SK-N-MC (cell line): ENCODE measurements at regions not wholly inside any gene's neighbourhood (a gene's known extent, or its start where the extent isn't known, plus 50 kb on each side); places are given as distances from the start of the nearest gene placed in this dataset.

Experiments used
- DNase-seq: peaks from one replicate; pipeline ENCODE4 v3.0.0-alpha.2; 2011; ENCODE audit warnings: low read depth, low spot score
- H3K27ac ChIP-seq: fragments of 200-600 bp; sonication (generic); 2 replicates; pipeline ENCODE4 v1.5.1; 2016; ENCODE audit warnings: mixed run types
- H3K36me3 ChIP-seq: fragments of 200-600 bp; sonication (generic); 2 replicates; pipeline ENCODE4 v1.6.1; 2017; ENCODE audit warnings: antibody characterized with exemption, low read length, mixed read lengths; ENCODE audit not compliant: insufficient read depth
- H3K4me3 ChIP-seq: fragments of 200-600 bp; sonication (generic); 2 replicates; pipeline ENCODE4 v1.5.1; 2016
- H3K9ac ChIP-seq: fragments of 200-600 bp; sonication (generic); 2 replicates; pipeline ENCODE4 v1.8.0; 2017; ENCODE audit warnings: mixed run types, mixed read lengths; ENCODE audit not compliant: insufficient read length
- H3K9me3 ChIP-seq: fragments of 200-600 bp; sonication (generic); 2 replicates; pipeline ENCODE4 v1.6.1; 2017; ENCODE audit warnings: low read depth, mild to moderate bottlenecking, antibody characterized with exemption, low read length, moderate library complexity, mixed read lengths
- EZH2 ChIP-seq: fragments of 200-600 bp; sonication (generic); IDR thresholded peaks from one replicate; pipeline ENCODE4 v1.6.1; 2017; ENCODE audit warnings: antibody characterized with exemption
- FOXP2 ChIP-seq: optimal IDR thresholded peaks from 2 replicates; pipeline ENCODE3; 2011; ENCODE audit warnings: mild to moderate bottlenecking, moderate library complexity; ENCODE audit not compliant: insufficient read depth; ENCODE audit errors: extremely low read length, control extremely low read depth
- POLR2AphosphoS5 ChIP-seq: IDR thresholded peaks from 2 replicates; pipeline ENCODE4 v1.6.1; 2012; ENCODE audit warnings: mild to moderate bottlenecking, low read depth, low read length, borderline replicate concordance

DNA sequence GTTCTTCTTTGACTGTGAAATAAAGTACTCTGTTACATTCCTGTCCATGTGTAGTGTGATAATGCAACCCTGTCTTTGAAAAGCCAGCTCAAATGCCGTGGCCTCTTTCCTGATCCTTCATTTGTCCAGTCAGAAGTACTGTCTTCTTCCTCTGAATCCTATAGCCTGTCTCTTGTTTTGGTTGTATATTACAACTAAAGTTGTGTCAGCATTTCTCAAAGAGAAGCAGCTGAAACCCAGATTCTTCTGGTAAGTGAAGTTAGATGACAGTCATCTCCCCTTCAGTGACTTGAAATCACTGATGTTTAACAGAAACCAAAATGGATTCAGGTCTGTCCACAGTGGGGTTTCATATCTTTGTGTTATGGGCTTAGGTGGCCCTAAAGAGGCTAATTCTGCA lies 196.2 kb downstream of the PCSK1 start:
- Histone ChIP-seq H3K36me3 (no peaks in the 10 kb centered on the region), H3K27ac (no peak overlapping the region), H3K4me3 (no peak overlapping the region), H3K9me3 (no peaks in the 10 kb centered on the region), H3K9ac (no peak overlapping the region)
- TF ChIP-seq EZH2 = no peak
- TF ChIP-seq POLR2AphosphoS5 = no peak
- no peak for TF ChIP-seq FOXP2
- DNase-seq = no peak

DNA sequence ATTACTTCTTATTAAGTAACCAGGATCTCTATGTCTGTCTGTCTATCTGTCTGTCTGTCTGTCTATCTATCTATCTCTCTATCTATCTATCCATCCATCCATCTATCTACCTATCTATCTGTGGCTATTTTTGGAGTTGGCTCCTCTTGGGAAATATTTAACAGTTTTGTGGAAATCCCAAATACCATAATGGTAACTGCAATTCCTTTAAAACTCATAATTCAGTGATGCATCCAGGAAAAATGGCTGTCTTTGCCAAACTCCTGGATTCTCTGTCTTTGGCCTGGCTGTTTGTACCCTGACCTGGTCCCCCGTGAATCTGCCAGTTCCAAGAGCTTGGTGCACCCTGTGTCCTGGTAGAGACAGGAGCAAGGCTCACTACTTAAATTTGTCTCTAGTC lies 197.0 kb downstream of the PCSK1 start:
- no peak overlapping the region for H3K4me3 ChIP-seq
- no peaks in the 10 kb centered on the region for H3K9me3 ChIP-seq
- H3K36me3 ChIP-seq = no peaks in the 10 kb centered on the region
- TF ChIP-seq EZH2 (no peak), POLR2AphosphoS5 (no peak), FOXP2 (no peak)
- H3K9ac ChIP-seq = no peak overlapping the region
- no peak overlapping the region for H3K27ac ChIP-seq
- DNase-seq = no peak

DNA sequence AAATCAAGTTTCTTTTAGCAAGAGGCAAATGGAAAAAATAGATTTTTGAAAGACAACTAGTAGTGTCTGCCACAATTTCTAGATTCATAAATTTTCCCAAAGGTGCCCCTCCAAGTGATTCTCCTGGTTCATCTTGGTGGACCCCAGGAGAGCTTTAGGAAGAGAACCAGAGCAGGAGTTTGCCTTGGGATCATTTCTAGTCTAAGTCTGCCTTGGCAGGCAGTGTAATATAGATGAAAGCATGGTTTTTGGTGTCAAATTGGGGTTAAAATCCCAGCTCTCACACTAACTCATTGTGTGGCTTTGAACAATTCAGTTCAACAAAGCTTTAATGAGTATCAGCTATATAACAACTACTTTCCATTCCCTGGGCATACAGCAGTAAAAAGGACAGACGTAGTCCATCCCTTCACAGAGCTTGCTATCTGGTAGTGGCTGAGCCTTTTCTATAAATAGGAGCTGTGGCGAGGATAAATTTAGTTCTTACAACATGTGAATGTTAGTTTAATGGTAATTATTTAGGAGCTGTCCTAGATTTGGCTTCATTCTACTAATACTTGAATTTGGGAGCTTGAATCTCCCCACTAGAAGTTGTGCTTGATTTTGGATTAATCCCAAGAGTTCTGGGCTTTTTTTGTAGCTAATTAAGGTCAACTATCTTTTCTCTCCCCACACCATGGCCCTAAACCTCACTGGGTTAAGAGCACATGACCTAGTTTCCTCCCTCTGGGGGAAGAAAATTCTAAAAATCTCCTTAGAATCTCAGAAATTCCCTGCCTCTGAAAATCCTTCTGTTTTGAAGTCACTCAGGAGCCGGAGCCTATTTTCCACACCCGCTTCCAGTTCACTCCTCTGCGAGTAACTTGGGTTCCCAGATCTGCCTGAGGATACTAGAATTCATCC lies 197.8 kb downstream of the PCSK1 start:
- TF ChIP-seq POLR2AphosphoS5 = no peak
- no peak for TF ChIP-seq EZH2
- TF ChIP-seq FOXP2 = no peak
- Histone ChIP-seq H3K9ac (no peak overlapping the region), H3K36me3 (no peaks in the 10 kb centered on the region), H3K4me3 (no peak overlapping the region), H3K27ac (no peak overlapping the region; the same call in 1 of the 2 replicates), H3K9me3 (no peaks in the 10 kb centered on the region)
- no peak for DNase-seq

DNA sequence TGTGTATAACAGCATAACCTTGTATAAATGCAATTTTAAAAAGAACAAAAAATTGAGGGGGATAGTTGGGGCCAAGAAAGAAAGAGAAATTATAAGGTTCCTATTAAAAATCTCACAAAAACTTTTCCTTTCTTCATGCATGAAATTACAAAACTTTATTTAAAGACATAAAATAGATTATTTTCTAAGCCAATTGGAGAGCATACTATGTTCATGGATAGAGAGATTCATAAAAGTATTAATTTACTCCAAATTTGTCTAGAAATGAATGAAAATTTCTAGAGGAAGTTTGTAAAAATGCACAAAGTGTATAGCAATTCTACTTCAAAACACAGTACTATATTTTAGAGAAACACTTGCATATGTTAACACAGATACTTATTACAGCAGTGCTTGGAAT lies 200.4 kb downstream of the PCSK1 start:
- Histone ChIP-seq H3K9ac (no peak overlapping the region), H3K27ac (no peak overlapping the region), H3K9me3 (no peaks in the 10 kb centered on the region), H3K4me3 (no peak overlapping the region), H3K36me3 (no peaks in the 10 kb centered on the region)
- no peak for DNase-seq
- TF ChIP-seq FOXP2 (no peak), POLR2AphosphoS5 (no peak), EZH2 (no peak)

DNA sequence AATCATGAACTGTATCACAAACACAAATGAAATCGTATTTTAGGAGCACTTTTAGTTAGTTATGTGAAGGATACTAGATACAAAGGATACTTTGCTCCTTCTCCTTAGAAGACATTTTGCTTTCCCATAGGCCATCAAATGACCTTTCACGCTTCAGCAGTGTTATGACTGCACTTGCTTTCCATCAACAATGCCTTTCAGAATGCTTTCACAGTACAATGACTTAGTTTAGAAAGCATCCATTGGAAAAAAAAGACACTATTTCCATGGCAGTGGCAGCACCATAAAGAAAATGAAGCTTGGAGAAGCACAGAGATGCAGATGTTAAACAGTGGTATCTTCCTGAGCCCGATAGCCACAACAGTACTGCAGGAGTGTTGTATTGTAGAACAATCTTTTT lies 203.9 kb downstream of the PCSK1 start:
- Histone ChIP-seq H3K9me3 (no peaks in the 10 kb centered on the region), H3K4me3 (no peak overlapping the region), H3K36me3 (no peaks in the 10 kb centered on the region), H3K27ac (no peak overlapping the region), H3K9ac (no peak overlapping the region)
- TF ChIP-seq FOXP2 (no peak), EZH2 (no peak)
- no peak for DNase-seq

DNA sequence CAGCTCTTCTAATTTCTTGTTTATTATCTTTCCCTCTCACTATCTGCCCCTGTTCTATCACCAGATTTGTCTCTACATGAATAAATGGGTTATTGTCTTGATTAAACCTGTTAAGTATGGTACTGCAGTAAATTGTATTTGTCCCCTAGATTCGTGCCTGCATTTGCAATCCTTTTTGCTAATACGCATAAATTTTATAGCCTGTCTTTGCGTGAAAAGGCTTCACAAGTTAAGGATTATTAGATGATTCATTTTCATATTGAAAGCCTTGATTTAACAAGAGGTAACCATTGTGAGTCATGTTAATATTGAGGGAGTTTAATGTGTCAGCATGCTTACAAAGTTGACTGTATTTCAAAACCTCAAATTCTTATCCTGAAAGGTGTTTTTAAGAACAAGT lies 204.6 kb downstream of the PCSK1 start:
- no peak overlapping the region for H3K4me3 ChIP-seq
- no peaks in the 10 kb centered on the region for H3K36me3 ChIP-seq
- no peak for DNase-seq
- TF ChIP-seq POLR2AphosphoS5 (no peak), FOXP2 (no peak), EZH2 (no peak)
- no peaks in the 10 kb centered on the region for H3K9me3 ChIP-seq
- H3K27ac ChIP-seq = no peak overlapping the region
- no peak overlapping the region for H3K9ac ChIP-seq

DNA sequence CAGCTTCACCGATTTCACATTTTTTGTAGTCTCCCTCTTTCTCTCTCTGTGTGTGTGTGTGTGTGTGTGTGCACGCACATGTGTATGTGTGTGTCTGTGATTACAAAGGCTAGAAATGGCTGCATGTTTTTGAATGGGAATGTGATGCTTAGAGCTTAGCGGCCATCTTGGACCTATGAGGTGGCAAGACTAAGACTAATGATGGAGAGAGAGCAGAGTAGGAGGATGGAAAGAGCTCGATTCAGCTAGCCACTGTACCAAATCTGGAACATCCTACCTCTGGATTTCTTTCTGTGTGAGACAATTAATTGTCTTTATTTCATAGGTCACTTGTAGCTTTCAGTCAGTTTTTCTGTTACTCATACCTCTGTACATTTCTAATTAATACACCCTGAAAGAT lies 205.1 kb downstream of the PCSK1 start:
- H3K9me3 ChIP-seq = no peaks in the 10 kb centered on the region
- TF ChIP-seq FOXP2 (no peak), POLR2AphosphoS5 (no peak), EZH2 (no peak)
- H3K27ac ChIP-seq = peak overlapping the region; percentile 97
- no peak for DNase-seq
- no peak overlapping the region for H3K9ac ChIP-seq
- H3K36me3 ChIP-seq = no peaks in the 10 kb centered on the region
- no peak overlapping the region for H3K4me3 ChIP-seq

DNA sequence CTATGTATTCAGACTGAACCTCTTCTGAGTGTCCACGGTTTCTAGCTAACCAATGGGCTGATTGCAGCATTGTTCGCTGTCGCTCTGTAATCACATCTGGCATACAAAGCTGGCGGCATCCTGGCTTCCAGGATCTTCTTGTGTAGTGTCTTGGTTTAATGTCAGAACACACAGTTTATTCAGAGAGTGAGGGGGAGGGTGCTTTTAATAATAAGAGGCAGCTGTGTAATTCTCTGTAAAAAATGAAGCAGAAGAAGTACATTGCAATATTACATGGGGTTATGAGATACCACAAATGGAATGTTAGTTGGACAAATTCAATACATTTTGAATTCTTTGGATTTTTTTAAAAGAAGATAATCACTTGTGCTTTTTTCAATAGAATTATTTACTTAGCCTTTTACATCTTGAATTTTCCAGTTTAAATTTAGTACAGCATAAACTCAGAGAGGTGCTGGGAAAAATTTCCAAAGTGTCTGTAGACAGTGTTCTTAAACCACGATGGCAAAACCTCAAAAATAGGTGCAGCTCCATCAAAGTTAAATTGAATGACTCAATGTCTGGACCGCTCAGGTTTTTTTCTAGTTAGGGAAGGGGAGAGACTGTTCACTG lies 206.0 kb downstream of the PCSK1 start:
- peak; percentile 61 for DNase-seq
- H3K9ac ChIP-seq = peak overlapping the region; percentile 66
- H3K9me3 ChIP-seq = no peaks in the 10 kb centered on the region
- H3K36me3 ChIP-seq = no peaks in the 10 kb centered on the region
- H3K27ac ChIP-seq = peak overlapping the region; percentile 97
- H3K4me3 ChIP-seq = peak overlapping the region; percentile 64
- no peak for TF ChIP-seq POLR2AphosphoS5
- no peak for TF ChIP-seq EZH2
- no peak for TF ChIP-seq FOXP2

DNA sequence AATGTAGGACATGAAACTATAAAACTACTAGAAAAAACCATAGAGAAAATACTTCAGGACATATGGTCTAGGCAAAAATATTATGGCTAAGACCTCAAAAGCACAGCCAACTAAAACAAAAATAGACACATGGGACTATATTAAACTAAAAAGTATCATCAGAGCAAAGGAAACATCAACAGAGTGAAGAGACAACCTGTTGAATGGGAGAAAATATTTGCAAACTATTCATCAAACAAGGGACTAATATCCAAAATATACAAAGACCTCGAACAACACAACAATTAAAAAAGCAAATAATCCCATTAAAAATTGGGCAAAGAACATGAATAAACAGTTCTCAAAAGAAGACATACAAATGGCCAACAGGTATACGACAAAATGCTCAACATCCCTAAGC lies 210.9 kb downstream of the PCSK1 start:
- DNase-seq = no peak
- TF ChIP-seq POLR2AphosphoS5 (no peak), FOXP2 (no peak), EZH2 (no peak)
- H3K36me3 ChIP-seq = no peaks in the 10 kb centered on the region
- H3K4me3 ChIP-seq = no peak overlapping the region
- no peaks in the 10 kb centered on the region for H3K9me3 ChIP-seq
- H3K9ac ChIP-seq = no peak overlapping the region
- no peak overlapping the region for H3K27ac ChIP-seq
